ENCODE measurements at regions not wholly inside any gene's neighbourhood (a gene's known extent, or its start where the extent isn't known, plus 50 kb on each side); places are given as distances from the start of the nearest gene placed in this dataset.

GRCh38 chr14:53516261-53516774, 363.2 kb upstream of the DDHD1 start:
- Histone ChIP-seq H3K4me2 (ENCODE audit: insufficient read depth, insufficient read length, low read length) (no peak overlapping the region), H3K27me3 (ENCODE audit: insufficient read depth, low read length) (no peaks in the 10 kb centered on the region)
- TF ChIP-seq CTCF (conservative IDR thresholded peaks at IDR 0.05), result no peak

More at GRCh38 chr14:53516261-53516774, 363.2 kb upstream of the DDHD1 start:
- Histone ChIP-seq H3K9me3 (ENCODE audit: control insufficient read depth, low read depth, low read length) (no peaks in the 10 kb centered on the region), H2BK15ac (ENCODE audit: low read depth, low read length) (no peak overlapping the region), H3K79me2 (ENCODE audit: insufficient read depth, low read length) (no peaks in the 10 kb centered on the region), H2BK5ac (ENCODE audit: insufficient read length, low read length) (no peak overlapping the region), H2BK12ac (ENCODE audit: insufficient read length, low read depth, low read length) (no peak overlapping the region), H3K9ac (ENCODE audit: extremely low read depth, insufficient read length, low read length) (no peak overlapping the region), H2BK120ac (ENCODE audit: low read depth, low read length, poor library complexity, severe bottlenecking) (no peak overlapping the region), H4K5ac (ENCODE audit: insufficient read length, low read depth, low read length) (no peak overlapping the region), H3K79me1 (ENCODE audit: insufficient read depth, low read depth, low read length, poor library complexity, severe bottlenecking) (no peaks in the 10 kb centered on the region), H3K4me1 (ENCODE audit: insufficient read depth, low read length) (no peaks in the 10 kb centered on the region), H4K8ac (replicated peaks; ENCODE audit: insufficient read length, low read depth, low read length) (no peak overlapping the region), H3K14ac (ENCODE audit: insufficient read depth, low read length) (no peak overlapping the region), H3K23me2 (ENCODE audit: insufficient read length, low read depth, low read length, poor library complexity, severe bottlenecking) (no peaks in the 10 kb centered on the region), H2AFZ (ENCODE audit: low read length) (no peak overlapping the region), H2AK5ac (ENCODE audit: insufficient read length, low read length) (no peak overlapping the region), H3K18ac (ENCODE audit: insufficient read length, low read depth, low read length) (no peak overlapping the region), H3K27ac (ENCODE audit: insufficient read length, low read depth, low read length) (no peak overlapping the region), H4K91ac (ENCODE audit: insufficient read length, low read depth, low read length) (no peak overlapping the region), H3K4ac (ENCODE audit: low read depth, low read length) (no peak overlapping the region), H3K56ac (ENCODE audit: insufficient read length, low read depth, low read length) (no peak overlapping the region), H4K20me1 (ENCODE audit: control insufficient read depth, insufficient read depth, insufficient read length) (no peaks in the 10 kb centered on the region), H3K23ac (ENCODE audit: insufficient read length, low read depth, low read length) (no peak overlapping the region), H2BK20ac (ENCODE audit: low read depth, low read length, poor library complexity, severe bottlenecking) (no peak overlapping the region), H3T11ph (ENCODE audit: low read length) (no peak overlapping the region)
- Mint-ChIP-seq H3K36me3 (ENCODE audit: insufficient read depth in 1 of 3, low read depth in 3 of 3) (no peaks in the 10 kb centered on the region), H3K9me3 (no peaks in the 10 kb centered on the region), H3K4me3 (no peak overlapping the region), H3K4me1 (no peaks in the 10 kb centered on the region), H3K27me3 (ENCODE audit: low read depth) (no peaks in the 10 kb centered on the region), H3K27ac (no peak overlapping the region)
- no peak for DNase-seq
- WGBS (ENCODE audit: extremely low coverage, insufficient read length, low lambda C conversion rate), result no CpG with 5 or more reads among the region's 2 CpGs
